AG04449 (cell line): ENCODE measurements at regions not wholly inside any gene's neighbourhood (a gene's known extent, or its start where the extent isn't known, plus 50 kb on each side); places are given as distances from the start of the nearest gene placed in this dataset.

ENCODE experiments used
- CTCF ChIA-PET: fragments of 350-600 bp; formaldehyde crosslinking; extraction: SDS; loops from one replicate; lab custom pipeline; 2021; ENCODE audit warnings: antibody characterized with exemption; lab: Yijun Ruan, JAX
- POLR2A ChIA-PET: fragments of 400-600, 350-600 bp; formaldehyde crosslinking; extraction: SDS; loops from one replicate; lab custom pipeline; 2020; ENCODE audit warnings: antibody characterized with exemption, inconsistent platforms; lab: Yijun Ruan, JAX
- DNase-seq: peaks from one replicate; pipeline ENCODE4 v3.0.0-alpha.2; 2010; ENCODE audit warnings: low read depth, low spot score
- H3K4me3 ChIP-seq: 2 replicates; pipeline ENCODE4 v1.5.1; 2011; ENCODE audit warnings: low read depth, mild to moderate bottlenecking, control low read depth, low read length
- TF ChIP-seq, protein P1 (sequence below): IDR thresholded peaks from one replicate; pipeline ENCODE4 v1.5.1; 2011; ENCODE audit warnings: mild to moderate bottlenecking, moderate library complexity, low read length, control low read depth, inconsistent platforms; ENCODE audit not compliant: insufficient read depth; ENCODE audit errors: missing control alignments

DNA sequence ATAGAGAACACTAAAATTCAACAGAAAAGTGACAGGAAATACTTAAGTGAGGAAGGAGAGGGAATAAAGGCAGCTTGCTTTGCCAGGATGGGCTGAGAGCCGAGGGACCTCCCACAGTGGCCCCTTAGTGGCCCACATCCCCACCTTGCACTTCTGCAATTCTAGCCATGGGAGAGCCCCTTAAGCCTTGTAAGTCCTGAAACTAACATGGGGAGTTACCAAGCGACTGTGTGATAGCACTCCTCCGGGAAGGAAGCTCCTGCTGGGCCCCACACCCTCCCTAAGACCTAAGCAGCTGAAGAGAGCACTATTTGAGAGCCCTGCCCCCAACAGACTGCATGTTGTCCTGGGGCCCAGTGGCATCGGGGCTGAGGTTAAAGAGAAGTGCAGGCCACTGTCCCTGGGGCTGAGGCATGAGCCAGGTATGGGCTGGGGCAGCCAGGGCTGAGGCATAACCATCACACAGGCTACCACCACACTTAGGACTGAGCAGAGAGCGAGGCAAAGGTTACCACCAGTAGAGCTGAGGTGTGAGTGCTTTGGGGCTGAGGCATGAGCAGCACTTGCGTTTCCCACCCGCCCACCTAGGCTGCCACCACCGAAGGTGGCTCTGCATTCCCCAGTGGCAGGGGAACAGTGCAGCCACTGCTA lies 301.8 kb upstream of the TRPC7 start:
- ChIA-PET CTCF (interaction anchor here (0.9 kb wide), 1 partner anchor 8 kb away, joined by 4 read pairs; no protein-coding TSS in a partner anchor), POLR2A (no interaction called here)
- no peak overlapping the region for H3K4me3 ChIP-seq
- DNase-seq: no peak
- TF ChIP-seq, protein P1, sequence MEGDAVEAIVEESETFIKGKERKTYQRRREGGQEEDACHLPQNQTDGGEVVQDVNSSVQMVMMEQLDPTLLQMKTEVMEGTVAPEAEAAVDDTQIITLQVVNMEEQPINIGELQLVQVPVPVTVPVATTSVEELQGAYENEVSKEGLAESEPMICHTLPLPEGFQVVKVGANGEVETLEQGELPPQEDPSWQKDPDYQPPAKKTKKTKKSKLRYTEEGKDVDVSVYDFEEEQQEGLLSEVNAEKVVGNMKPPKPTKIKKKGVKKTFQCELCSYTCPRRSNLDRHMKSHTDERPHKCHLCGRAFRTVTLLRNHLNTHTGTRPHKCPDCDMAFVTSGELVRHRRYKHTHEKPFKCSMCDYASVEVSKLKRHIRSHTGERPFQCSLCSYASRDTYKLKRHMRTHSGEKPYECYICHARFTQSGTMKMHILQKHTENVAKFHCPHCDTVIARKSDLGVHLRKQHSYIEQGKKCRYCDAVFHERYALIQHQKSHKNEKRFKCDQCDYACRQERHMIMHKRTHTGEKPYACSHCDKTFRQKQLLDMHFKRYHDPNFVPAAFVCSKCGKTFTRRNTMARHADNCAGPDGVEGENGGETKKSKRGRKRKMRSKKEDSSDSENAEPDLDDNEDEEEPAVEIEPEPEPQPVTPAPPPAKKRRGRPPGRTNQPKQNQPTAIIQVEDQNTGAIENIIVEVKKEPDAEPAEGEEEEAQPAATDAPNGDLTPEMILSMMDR: no peak

DNA sequence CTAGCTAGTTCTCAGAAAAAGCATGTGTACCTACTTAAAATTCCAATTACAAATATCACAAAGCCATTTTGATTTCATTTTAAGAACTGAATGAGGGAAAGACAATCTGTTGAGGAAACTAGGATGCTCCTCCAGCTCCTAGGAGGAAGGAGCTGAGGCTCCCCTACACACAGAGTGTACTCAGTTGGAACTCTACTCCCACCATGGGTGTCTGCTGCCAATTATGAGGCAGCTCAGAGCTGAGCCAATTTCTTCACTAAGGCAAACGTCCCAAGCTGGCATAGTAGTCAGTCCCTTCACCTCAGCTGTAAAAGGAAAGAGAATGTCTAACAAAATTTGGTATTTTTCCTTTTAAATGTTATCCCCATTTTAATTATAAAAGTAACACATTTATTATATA lies 300.0 kb upstream of the TRPC7 start:
- H3K4me3 ChIP-seq: no peak overlapping the region
- no peak for DNase-seq
- POLR2A ChIA-PET: no interaction called here
- TF ChIP-seq, protein P1: no peak
- CTCF ChIA-PET: interaction anchor here (1.7 kb wide), 1 partner anchor 9 kb away, joined by 5 read pairs; no protein-coding TSS in a partner anchor

DNA sequence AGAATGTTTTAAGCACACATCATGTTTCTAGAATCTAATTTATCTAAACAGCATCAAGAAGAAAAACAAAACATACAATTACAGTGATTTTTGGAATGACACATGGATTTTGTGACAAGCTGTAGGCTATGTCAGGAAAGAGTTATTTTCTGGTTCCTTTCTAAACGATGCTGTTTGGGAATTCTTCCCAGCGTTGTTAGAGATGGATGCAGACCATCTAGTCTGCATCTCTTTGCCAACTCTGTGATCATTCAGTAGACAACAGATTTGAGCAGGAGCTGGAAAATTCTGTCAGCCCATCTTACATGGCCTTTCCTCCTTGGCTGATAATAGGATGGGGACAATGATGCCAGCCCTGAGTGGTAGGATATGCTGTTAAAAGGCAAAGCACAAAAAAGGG lies 295.7 kb upstream of the TRPC7 start:
- POLR2A ChIA-PET: no interaction called here
- no peak overlapping the region for H3K4me3 ChIP-seq
- TF ChIP-seq, protein P1: no peak
- CTCF ChIA-PET: interaction anchor here (0.7 kb wide), 1 partner anchor 13 kb away, joined by 3 read pairs; no protein-coding TSS in a partner anchor
- DNase-seq: no peak

DNA sequence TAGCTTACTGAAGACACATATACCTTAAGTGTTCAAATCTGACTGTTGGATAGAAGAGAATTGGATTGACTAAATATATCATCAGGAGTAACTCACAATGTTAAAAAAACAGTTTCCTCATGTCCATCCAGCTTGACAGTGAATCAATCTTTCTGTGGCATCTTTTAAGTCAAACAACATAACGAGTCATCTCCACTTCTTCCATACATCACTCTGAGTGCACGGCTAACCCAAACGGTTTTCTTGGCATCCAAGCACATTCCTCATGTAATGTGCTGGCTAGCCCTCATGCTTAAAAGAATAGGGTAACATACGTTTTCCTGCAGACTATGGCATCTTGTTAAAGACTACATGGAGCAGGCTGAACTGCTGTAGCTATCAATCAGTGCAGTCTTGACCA lies 291.5 kb upstream of the TRPC7 start:
- no peak overlapping the region for H3K4me3 ChIP-seq
- peak; percentile 28 for DNase-seq
- TF ChIP-seq, protein P1: no peak
- POLR2A ChIA-PET: interaction anchor here (0.9 kb wide), 1 partner anchor 15 kb away, joined by 3 read pairs; no protein-coding TSS in a partner anchor
- CTCF ChIA-PET: interaction anchor here (0.8 to 1.6 kb wide), 2 partner anchors 20 to 113 kb away, joined by 3 to 4 read pairs; no protein-coding TSS in a partner anchor

DNA sequence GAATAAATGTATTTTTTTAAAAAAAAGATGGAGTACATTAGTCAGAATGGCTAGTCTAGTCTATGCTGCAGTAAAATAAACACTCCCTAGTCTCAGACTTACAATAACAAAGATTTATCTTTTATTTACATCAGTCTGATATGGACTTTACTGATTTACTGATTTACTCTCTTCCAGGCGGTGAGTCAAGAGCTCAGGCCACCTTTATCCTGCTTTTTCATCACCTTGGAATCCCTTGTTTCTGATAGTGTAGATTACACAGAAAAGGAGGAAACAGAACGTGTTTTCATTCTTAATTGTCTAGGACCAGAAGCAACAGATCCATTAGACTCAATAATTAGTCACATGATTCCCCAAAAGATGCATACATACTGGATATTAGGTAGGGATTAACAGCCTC lies 290.1 kb upstream of the TRPC7 start:
- no peak overlapping the region for H3K4me3 ChIP-seq
- DNase-seq: no peak
- CTCF ChIA-PET: interaction anchor here (1.0 kb wide), 1 partner anchor 65 kb away, joined by 3 read pairs; no protein-coding TSS in a partner anchor
- TF ChIP-seq, protein P1: no peak
- POLR2A ChIA-PET: interaction anchor here (0.7 kb wide), 1 partner anchor 333 kb away, joined by 4 read pairs; no protein-coding TSS in a partner anchor

DNA sequence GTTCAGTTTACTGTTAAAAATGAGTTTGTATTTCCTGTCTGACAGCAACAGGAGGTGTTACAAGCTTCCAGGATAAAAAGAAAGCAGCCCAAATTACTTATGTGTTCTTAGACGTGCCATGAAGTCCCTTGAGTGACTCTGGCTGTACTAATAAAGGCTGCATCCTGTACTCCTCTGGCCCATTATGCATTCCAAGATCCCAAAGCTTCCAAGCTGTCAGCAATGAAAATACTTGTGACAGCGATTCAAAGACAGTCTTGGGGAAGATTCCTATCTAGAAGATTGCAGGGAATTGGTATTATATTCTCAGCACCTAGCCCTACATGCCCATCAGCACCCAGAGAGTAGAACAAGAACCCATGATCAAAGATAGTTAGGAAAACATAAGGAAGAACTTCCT lies 281.6 kb upstream of the TRPC7 start:
- DNase-seq: no peak
- POLR2A ChIA-PET: no interaction called here
- CTCF ChIA-PET: interaction anchor here (2.7 kb wide), 1 partner anchor 9 kb away, joined by 12 read pairs; no protein-coding TSS in a partner anchor
- TF ChIP-seq, protein P1: no peak
- no peak overlapping the region for H3K4me3 ChIP-seq
